Panc1 (cell line): ENCODE measurements at regions not wholly inside any gene's neighbourhood (a gene's known extent, or its start where the extent isn't known, plus 50 kb on each side); places are given as distances from the start of the nearest gene placed in this dataset.

ENCODE experiments used
- POLR2AphosphoS5 ChIP-seq: IDR thresholded peaks from 2 replicates; pipeline ENCODE4 v1.6.1; 2012; ENCODE audit warnings: mild to moderate bottlenecking, low read depth, low read length, moderate library complexity
- SIN3A ChIP-seq: IDR thresholded peaks from 2 replicates; pipeline ENCODE4 v1.6.1; 2012; ENCODE audit warnings: low read depth, mild to moderate bottlenecking, low read length, moderate library complexity, borderline replicate concordance; ENCODE audit not compliant: insufficient read depth
- TCF7L2 ChIP-seq: IDR thresholded peaks from 2 replicates; pipeline ENCODE4 v1.6.1; 2011; ENCODE audit warnings: mild to moderate bottlenecking, low read depth, low read length, inconsistent platforms
- TF ChIP-seq, protein P1 (sequence below): fragments of 450-650 bp; IDR thresholded peaks from 2 replicates; pipeline ENCODE4 v1.5.1; 2017; ENCODE audit warnings: mild to moderate bottlenecking
- TF ChIP-seq, protein P2 (sequence below), 2 experiments: IDR thresholded peaks; 2 replicates each; pipeline ENCODE4 v1.6.1; 2011 to 2012; ENCODE audit warnings: low read depth in 2 of 2, control low read depth in 1 of 2, low read length in 1 of 2, mild to moderate bottlenecking in 1 of 2, moderate library complexity in 1 of 2; ENCODE audit not compliant: insufficient read depth in 1 of 2

DNA sequence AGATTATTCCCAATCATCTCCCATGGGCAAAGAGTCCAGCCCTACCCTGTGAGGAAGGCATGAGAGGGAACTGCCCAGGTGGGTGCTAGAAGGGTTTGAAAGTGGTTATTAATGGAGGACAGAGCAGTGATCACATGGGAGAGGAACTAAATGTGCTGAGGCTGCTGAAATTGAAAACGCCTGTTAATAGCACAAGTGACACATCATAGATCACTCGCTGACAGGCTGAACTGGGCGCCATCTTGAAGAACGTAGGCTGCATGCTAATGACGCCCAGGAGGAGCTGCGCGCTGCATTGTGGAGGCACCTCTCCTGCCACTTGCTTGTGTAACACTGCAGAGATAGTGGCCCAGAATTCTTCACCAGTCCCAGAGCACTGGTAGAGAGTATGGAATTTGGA is 182.9 kb downstream of the KCNA5 start:
- no peak for TF ChIP-seq POLR2AphosphoS5
- TF ChIP-seq, protein P1, sequence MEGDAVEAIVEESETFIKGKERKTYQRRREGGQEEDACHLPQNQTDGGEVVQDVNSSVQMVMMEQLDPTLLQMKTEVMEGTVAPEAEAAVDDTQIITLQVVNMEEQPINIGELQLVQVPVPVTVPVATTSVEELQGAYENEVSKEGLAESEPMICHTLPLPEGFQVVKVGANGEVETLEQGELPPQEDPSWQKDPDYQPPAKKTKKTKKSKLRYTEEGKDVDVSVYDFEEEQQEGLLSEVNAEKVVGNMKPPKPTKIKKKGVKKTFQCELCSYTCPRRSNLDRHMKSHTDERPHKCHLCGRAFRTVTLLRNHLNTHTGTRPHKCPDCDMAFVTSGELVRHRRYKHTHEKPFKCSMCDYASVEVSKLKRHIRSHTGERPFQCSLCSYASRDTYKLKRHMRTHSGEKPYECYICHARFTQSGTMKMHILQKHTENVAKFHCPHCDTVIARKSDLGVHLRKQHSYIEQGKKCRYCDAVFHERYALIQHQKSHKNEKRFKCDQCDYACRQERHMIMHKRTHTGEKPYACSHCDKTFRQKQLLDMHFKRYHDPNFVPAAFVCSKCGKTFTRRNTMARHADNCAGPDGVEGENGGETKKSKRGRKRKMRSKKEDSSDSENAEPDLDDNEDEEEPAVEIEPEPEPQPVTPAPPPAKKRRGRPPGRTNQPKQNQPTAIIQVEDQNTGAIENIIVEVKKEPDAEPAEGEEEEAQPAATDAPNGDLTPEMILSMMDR = no peak
- TF ChIP-seq SIN3A = no peak
- TF ChIP-seq TCF7L2 = no peak
- TF ChIP-seq, protein P2, sequence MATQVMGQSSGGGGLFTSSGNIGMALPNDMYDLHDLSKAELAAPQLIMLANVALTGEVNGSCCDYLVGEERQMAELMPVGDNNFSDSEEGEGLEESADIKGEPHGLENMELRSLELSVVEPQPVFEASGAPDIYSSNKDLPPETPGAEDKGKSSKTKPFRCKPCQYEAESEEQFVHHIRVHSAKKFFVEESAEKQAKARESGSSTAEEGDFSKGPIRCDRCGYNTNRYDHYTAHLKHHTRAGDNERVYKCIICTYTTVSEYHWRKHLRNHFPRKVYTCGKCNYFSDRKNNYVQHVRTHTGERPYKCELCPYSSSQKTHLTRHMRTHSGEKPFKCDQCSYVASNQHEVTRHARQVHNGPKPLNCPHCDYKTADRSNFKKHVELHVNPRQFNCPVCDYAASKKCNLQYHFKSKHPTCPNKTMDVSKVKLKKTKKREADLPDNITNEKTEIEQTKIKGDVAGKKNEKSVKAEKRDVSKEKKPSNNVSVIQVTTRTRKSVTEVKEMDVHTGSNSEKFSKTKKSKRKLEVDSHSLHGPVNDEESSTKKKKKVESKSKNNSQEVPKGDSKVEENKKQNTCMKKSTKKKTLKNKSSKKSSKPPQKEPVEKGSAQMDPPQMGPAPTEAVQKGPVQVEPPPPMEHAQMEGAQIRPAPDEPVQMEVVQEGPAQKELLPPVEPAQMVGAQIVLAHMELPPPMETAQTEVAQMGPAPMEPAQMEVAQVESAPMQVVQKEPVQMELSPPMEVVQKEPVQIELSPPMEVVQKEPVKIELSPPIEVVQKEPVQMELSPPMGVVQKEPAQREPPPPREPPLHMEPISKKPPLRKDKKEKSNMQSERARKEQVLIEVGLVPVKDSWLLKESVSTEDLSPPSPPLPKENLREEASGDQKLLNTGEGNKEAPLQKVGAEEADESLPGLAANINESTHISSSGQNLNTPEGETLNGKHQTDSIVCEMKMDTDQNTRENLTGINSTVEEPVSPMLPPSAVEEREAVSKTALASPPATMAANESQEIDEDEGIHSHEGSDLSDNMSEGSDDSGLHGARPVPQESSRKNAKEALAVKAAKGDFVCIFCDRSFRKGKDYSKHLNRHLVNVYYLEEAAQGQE (IDR thresholded peaks at IDR 0.05; ENCODE audit: insufficient read depth in 1 of 2, low read depth in 2 of 2, low read length in 1 of 2) = no peak
